NT2/D1 (cell line): ENCODE measurements at regions not wholly inside any gene's neighbourhood (a gene's known extent, or its start where the extent isn't known, plus 50 kb on each side); places are given as distances from the start of the nearest gene placed in this dataset.

Experiments
- YY1 ChIP-seq: IDR thresholded peaks from 2 replicates; pipeline ENCODE4 v1.6.1; 2011; ENCODE audit not compliant: insufficient read length, insufficient read depth
- ZNF274 ChIP-seq: IDR thresholded peaks from 2 replicates; pipeline ENCODE4 v1.6.1; 2011; ENCODE audit warnings: mild to moderate bottlenecking, low read depth, low read length

- TF ChIP-seq ZNF274 (no peak), YY1 (no peak)
Measured at GRCh38 chr22:48661984-48662383, 1165.7 kb downstream of the BRD1 start.
